ENCODE measurements at regions not wholly inside any gene's neighbourhood (a gene's known extent, or its start where the extent isn't known, plus 50 kb on each side); places are given as distances from the start of the nearest gene placed in this dataset.

DNA sequence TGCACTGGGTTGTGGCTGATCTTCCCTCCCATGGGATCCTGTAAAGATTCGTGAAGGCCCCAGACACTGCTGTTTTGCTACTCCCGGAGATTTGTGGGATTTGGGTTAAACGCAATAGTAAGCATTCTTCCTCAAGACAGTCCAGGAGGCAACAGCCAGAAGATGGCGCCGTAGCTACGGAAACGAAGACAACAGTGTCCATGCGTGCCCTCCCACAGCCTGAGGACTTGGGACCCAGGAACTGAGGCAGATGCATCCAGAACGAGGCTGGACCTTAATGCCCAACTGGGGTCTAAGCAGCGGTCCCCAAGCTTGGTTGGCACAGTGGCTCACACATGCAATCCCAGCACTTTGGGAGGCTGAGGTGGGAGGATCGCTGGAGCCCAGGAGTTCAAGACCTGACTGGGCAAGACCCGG lies 57.6 kb upstream of the ZNF507 start:
- peak; percentile 63 for DNase-seq (ENCODE audit: low spot score)
- Histone ChIP-seq H3K4me1 (ENCODE audit: control insufficient read depth in 2 of 2, insufficient read depth in 1 of 2, low read depth in 1 of 2, low read length in 2 of 2) (no peaks in the 10 kb centered on the region), H2BK5ac (ENCODE audit: low read length) (no peak overlapping the region), H2BK15ac (ENCODE audit: low read length) (no peak overlapping the region), H3K18ac (ENCODE audit: low read length) (no peak overlapping the region), H2BK12ac (ENCODE audit: low read length) (no peak overlapping the region), H2AK5ac (ENCODE audit: low read depth, low read length) (no peak overlapping the region), H3K4me2 (ENCODE audit: insufficient read depth, low read length, poor library complexity, severe bottlenecking) (no peak overlapping the region), H4K91ac (ENCODE audit: low read depth, low read length, poor library complexity) (no peak overlapping the region), H3K9ac (ENCODE audit: low read depth, low read length, poor library complexity) (no peak overlapping the region), H3K4ac (ENCODE audit: low read length) (no peak overlapping the region), H2BK120ac (ENCODE audit: low read depth, low read length) (no peak overlapping the region), H3K9me3 (replicated peaks in 1 of 2; ENCODE audit: control insufficient read depth in 2 of 2, insufficient read depth in 1 of 2, low read depth in 1 of 2, low read length in 2 of 2) (no peaks in the 10 kb centered on the region), H3K27ac (replicated peaks; ENCODE audit: low read length) (no peak overlapping the region), H3K27me3 (ENCODE audit: control insufficient read depth in 3 of 3, insufficient read depth in 3 of 3, low read depth in 1 of 3, low read length in 3 of 3) (peaks cover 0 to 3% (median 0%) of the 10 kb centered on the region in 3 experiments), H3K4me3 (ENCODE audit: low read length in 2 of 2) (no peak overlapping the region), H4K8ac (ENCODE audit: low read depth, low read length) (no peak overlapping the region), H3K23ac (ENCODE audit: low read depth, low read length, poor library complexity) (no peak overlapping the region), H3K14ac (ENCODE audit: low read length) (no peak overlapping the region), H2AFZ (ENCODE audit: low read length) (peak overlapping the region; percentile 43), H3K36me3 (replicated peaks in 1 of 2; ENCODE audit: control insufficient read depth in 2 of 2, insufficient read depth in 2 of 2, low read length in 2 of 2) (no peaks in the 10 kb centered on the region), H3K79me1 (ENCODE audit: low read depth, low read length) (no peaks in the 10 kb centered on the region)
- WGBS, 2 donors (ENCODE audit: extremely low coverage in 2 of 2, insufficient read length in 2 of 2, insufficient replicate concordance in 1 of 2), result no CpG with 5 or more reads among the region's 12 CpGs

GRCh38 chr19:32289566-32290210 lies 55.7 kb upstream of the ZNF507 start:
- Histone ChIP-seq H3K14ac (ENCODE audit: low read length) (no peak overlapping the region), H3K18ac (ENCODE audit: low read length) (no peak overlapping the region), H3K23ac (ENCODE audit: low read depth, low read length, poor library complexity) (no peak overlapping the region), H3K4me2 (ENCODE audit: insufficient read depth, low read length, poor library complexity, severe bottlenecking) (no peak overlapping the region), H3K4ac (ENCODE audit: low read length) (no peak overlapping the region), H2BK120ac (ENCODE audit: low read depth, low read length) (no peak overlapping the region), H2AK5ac (ENCODE audit: low read depth, low read length) (no peak overlapping the region), H2BK5ac (ENCODE audit: low read length) (no peak overlapping the region), H4K91ac (ENCODE audit: low read depth, low read length, poor library complexity) (no peak overlapping the region), H3K36me3 (replicated peaks in 1 of 2; ENCODE audit: control insufficient read depth in 2 of 2, insufficient read depth in 2 of 2, low read length in 2 of 2) (no peaks in the 10 kb centered on the region), H3K79me1 (ENCODE audit: low read depth, low read length) (no peaks in the 10 kb centered on the region), H2BK12ac (ENCODE audit: low read length) (no peak overlapping the region), H3K9me3 (replicated peaks in 1 of 2; ENCODE audit: control insufficient read depth in 2 of 2, insufficient read depth in 1 of 2, low read depth in 1 of 2, low read length in 2 of 2) (no peaks in the 10 kb centered on the region), H3K4me3 (ENCODE audit: low read length in 2 of 2) (no peak overlapping the region), H3K9ac (ENCODE audit: low read depth, low read length, poor library complexity) (no peak overlapping the region), H2AFZ (ENCODE audit: low read length) (no peak overlapping the region), H3K27ac (replicated peaks; ENCODE audit: low read length) (no peak overlapping the region), H2BK15ac (ENCODE audit: low read length) (no peak overlapping the region), H4K8ac (ENCODE audit: low read depth, low read length) (no peak overlapping the region), H3K4me1 (ENCODE audit: control insufficient read depth in 2 of 2, insufficient read depth in 1 of 2, low read depth in 1 of 2, low read length in 2 of 2) (no peaks in the 10 kb centered on the region), H3K27me3 (ENCODE audit: control insufficient read depth in 3 of 3, insufficient read depth in 3 of 3, low read depth in 1 of 3, low read length in 3 of 3) (peaks cover 0 to 3% (median 0%) of the 10 kb centered on the region in 3 experiments)
- no peak for DNase-seq (ENCODE audit: low spot score)
- no CpG with 5 or more reads among the region's 4 CpGs for WGBS, 2 donors (ENCODE audit: extremely low coverage in 2 of 2, insufficient read length in 2 of 2, insufficient replicate concordance in 1 of 2)

GRCh38 chr19:32291876-32292275 lies 53.5 kb upstream of the ZNF507 start:
- Histone ChIP-seq H3K14ac (ENCODE audit: low read length) (no peak overlapping the region), H2AFZ (ENCODE audit: low read length) (no peak overlapping the region), H3K79me1 (ENCODE audit: low read depth, low read length) (no peaks in the 10 kb centered on the region), H3K36me3 (replicated peaks in 1 of 2; ENCODE audit: control insufficient read depth in 2 of 2, insufficient read depth in 2 of 2, low read length in 2 of 2) (no peaks in the 10 kb centered on the region), H3K27me3 (ENCODE audit: control insufficient read depth in 3 of 3, insufficient read depth in 3 of 3, low read depth in 1 of 3, low read length in 3 of 3) (peaks cover 0 to 3% (median 0%) of the 10 kb centered on the region in 3 experiments), H3K4me2 (ENCODE audit: insufficient read depth, low read length, poor library complexity, severe bottlenecking) (no peak overlapping the region), H3K9me3 (replicated peaks in 1 of 2; ENCODE audit: control insufficient read depth in 2 of 2, insufficient read depth in 1 of 2, low read depth in 1 of 2, low read length in 2 of 2) (no peaks in the 10 kb centered on the region), H2AK5ac (ENCODE audit: low read depth, low read length) (no peak overlapping the region), H3K4me3 (ENCODE audit: low read length in 2 of 2) (no peak overlapping the region), H3K4ac (ENCODE audit: low read length) (no peak overlapping the region), H3K23ac (ENCODE audit: low read depth, low read length, poor library complexity) (no peak overlapping the region), H2BK120ac (ENCODE audit: low read depth, low read length) (no peak overlapping the region), H2BK15ac (ENCODE audit: low read length) (no peak overlapping the region), H2BK5ac (ENCODE audit: low read length) (no peak overlapping the region), H4K8ac (ENCODE audit: low read depth, low read length) (no peak overlapping the region), H3K18ac (ENCODE audit: low read length) (no peak overlapping the region), H2BK12ac (ENCODE audit: low read length) (no peak overlapping the region), H3K4me1 (ENCODE audit: control insufficient read depth in 2 of 2, insufficient read depth in 1 of 2, low read depth in 1 of 2, low read length in 2 of 2) (no peaks in the 10 kb centered on the region), H3K27ac (replicated peaks; ENCODE audit: low read length) (no peak overlapping the region), H4K91ac (ENCODE audit: low read depth, low read length, poor library complexity) (no peak overlapping the region), H3K9ac (ENCODE audit: low read depth, low read length, poor library complexity) (no peak overlapping the region)
- WGBS, 2 donors (ENCODE audit: extremely low coverage in 2 of 2, insufficient read length in 2 of 2, insufficient replicate concordance in 1 of 2), result no CpG with 5 or more reads among the region's 6 CpGs
- DNase-seq (ENCODE audit: low spot score), result no peak

DNA sequence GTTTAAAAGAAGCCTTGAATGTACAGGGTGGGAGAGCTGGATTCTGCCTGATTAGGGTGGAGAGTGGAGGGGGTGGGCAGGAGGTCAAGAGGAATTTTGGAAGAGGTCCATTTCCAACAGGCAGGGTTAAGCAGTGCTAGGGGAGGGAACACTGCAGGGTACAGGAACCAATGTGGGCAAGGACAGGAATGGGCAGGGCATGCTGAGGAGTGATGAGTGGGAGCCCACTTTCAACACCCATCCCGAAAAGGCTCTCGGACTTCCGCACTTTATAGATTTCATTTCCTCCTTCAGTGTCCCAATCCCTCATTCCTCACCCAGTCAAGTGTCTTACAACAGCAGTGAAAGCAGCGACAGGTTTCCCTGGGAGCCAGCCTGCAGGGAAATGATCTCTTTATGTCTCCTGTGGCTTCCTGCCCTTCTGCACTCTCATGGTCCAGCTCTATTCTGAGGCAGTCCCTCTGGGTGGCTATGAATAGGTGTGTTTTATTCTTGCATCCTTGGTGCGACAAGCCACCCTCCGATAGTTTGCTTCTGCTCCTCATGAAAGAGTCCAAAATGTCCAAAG lies 50.5 kb upstream of the ZNF507 start:
- Histone ChIP-seq H3K9ac (ENCODE audit: low read depth, low read length, poor library complexity) (no peak overlapping the region), H3K27ac (replicated peaks; ENCODE audit: low read length) (no peak overlapping the region), H2BK15ac (ENCODE audit: low read length) (no peak overlapping the region), H4K91ac (ENCODE audit: low read depth, low read length, poor library complexity) (no peak overlapping the region), H3K18ac (ENCODE audit: low read length) (no peak overlapping the region), H2BK120ac (ENCODE audit: low read depth, low read length) (no peak overlapping the region), H2AK5ac (ENCODE audit: low read depth, low read length) (no peak overlapping the region), H3K4me3 (ENCODE audit: low read length in 2 of 2) (no peak overlapping the region), H2AFZ (ENCODE audit: low read length) (no peak overlapping the region), H3K23ac (ENCODE audit: low read depth, low read length, poor library complexity) (no peak overlapping the region), H2BK5ac (ENCODE audit: low read length) (no peak overlapping the region), H2BK12ac (ENCODE audit: low read length) (no peak overlapping the region), H3K4me2 (ENCODE audit: insufficient read depth, low read length, poor library complexity, severe bottlenecking) (no peak overlapping the region), H4K8ac (ENCODE audit: low read depth, low read length) (no peak overlapping the region), H3K9me3 (replicated peaks in 1 of 2; ENCODE audit: control insufficient read depth in 2 of 2, insufficient read depth in 1 of 2, low read depth in 1 of 2, low read length in 2 of 2) (no peaks in the 10 kb centered on the region), H3K14ac (ENCODE audit: low read length) (no peak overlapping the region), H3K79me1 (ENCODE audit: low read depth, low read length) (no peaks in the 10 kb centered on the region), H3K27me3 (ENCODE audit: control insufficient read depth in 3 of 3, insufficient read depth in 3 of 3, low read depth in 1 of 3, low read length in 3 of 3) (no peaks in the 10 kb centered on the region), H3K4me1 (ENCODE audit: control insufficient read depth in 2 of 2, insufficient read depth in 1 of 2, low read depth in 1 of 2, low read length in 2 of 2) (no peaks in the 10 kb centered on the region), H3K4ac (ENCODE audit: low read length) (no peak overlapping the region), H3K36me3 (replicated peaks in 1 of 2; ENCODE audit: control insufficient read depth in 2 of 2, insufficient read depth in 2 of 2, low read length in 2 of 2) (no peaks in the 10 kb centered on the region)
- WGBS, 2 donors (ENCODE audit: extremely low coverage in 2 of 2, insufficient read length in 2 of 2, insufficient replicate concordance in 1 of 2), result no CpG with 5 or more reads among the region's 6 CpGs
- DNase-seq (ENCODE audit: low spot score), result no peak

Measured in neuronal stem cell (in vitro differentiated cells).